IMR-90 (cell line): ENCODE measurements at regions not wholly inside any gene's neighbourhood (a gene's known extent, or its start where the extent isn't known, plus 50 kb on each side); places are given as distances from the start of the nearest gene placed in this dataset.

Experiments used
- ATAC-seq: fragments of 200-7000 bp; cut with Tn5 transposase; 2 replicates; pipeline ENCODE4 v1.9.1; 2020; ENCODE audit warnings: low read depth, mild to moderate bottlenecking, moderate library complexity
- BruUV-seq: library from RNA; stranded (reverse); fragments of 400-500 nt; replicated peaks from 2 replicates; lab custom pipeline; 2021; lab: Mats Ljungman, UMichigan
- CTCF ChIA-PET: fragments of 300-600 bp; formaldehyde crosslinking; extraction: SDS; loops from one replicate; lab custom pipeline; 2021; ENCODE audit warnings: antibody characterized with exemption; lab: Yijun Ruan, JAX
- POLR2A ChIA-PET: fragments of 300-600 bp; sonication (Branson Sonifier 250); formaldehyde crosslinking; loops from one replicate; lab custom pipeline; 2022; ENCODE audit warnings: antibody characterized with exemption; ENCODE audit not compliant: unreplicated experiment; lab: Charles Lee
- DNase-seq: peaks from one replicate; pipeline ENCODE4 v3.0.0; 2013
- H2AFZ ChIP-seq: replicated peaks from 2 replicates; pipeline ENCODE3; 2013; ENCODE audit warnings: low read length, mild to moderate bottlenecking; ENCODE audit not compliant: poor library complexity
- H2AK5ac ChIP-seq: 2 replicates; pipeline ENCODE4 v1.6.1; 2013; ENCODE audit warnings: low read depth, low read length, inconsistent platforms
- H2AK9ac ChIP-seq: replicated peaks from 2 replicates; pipeline ENCODE3; 2013; ENCODE audit warnings: mild to moderate bottlenecking, low read depth, low read length, moderate library complexity; ENCODE audit not compliant: poor library complexity
- H2BK120ac ChIP-seq: 2 replicates; pipeline ENCODE4 v1.6.1; 2013; ENCODE audit warnings: low read depth, low read length, inconsistent platforms
- H2BK15ac ChIP-seq: 3 replicates; pipeline ENCODE4 v1.6.1; 2013; ENCODE audit warnings: low read depth, low read length, inconsistent platforms
- H2BK20ac ChIP-seq: 2 replicates; pipeline ENCODE4 v1.6.1; 2013; ENCODE audit warnings: low read depth, mild to moderate bottlenecking, inconsistent platforms, low read length, moderate library complexity
- H2BK5ac ChIP-seq: 2 replicates; pipeline ENCODE4 v1.6.1; 2013; ENCODE audit warnings: mild to moderate bottlenecking, low read depth, low read length, inconsistent platforms; ENCODE audit not compliant: poor library complexity, severe bottlenecking
- H3K14ac ChIP-seq: replicated peaks from 2 replicates; pipeline ENCODE4 v1.6.1; 2013; ENCODE audit warnings: low read depth, low read length, inconsistent platforms
- H3K18ac ChIP-seq: 2 replicates; pipeline ENCODE4 v1.6.1; 2013; ENCODE audit warnings: low read depth, low read length, control low read depth
- H3K23ac ChIP-seq: 2 replicates; pipeline ENCODE4 v1.6.1; 2013; ENCODE audit warnings: low read depth, low read length, inconsistent platforms
- H3K27ac ChIP-seq: 2 replicates; pipeline ENCODE4 v1.5.1; 2013; ENCODE audit warnings: mild to moderate bottlenecking, control low read depth, low read length; ENCODE audit not compliant: insufficient read depth
- H3K27me3 ChIP-seq: 2 replicates; pipeline ENCODE4 v1.6.1; 2013; ENCODE audit warnings: low read length; ENCODE audit not compliant: control insufficient read depth, insufficient read depth
- H3K36me3 ChIP-seq: 2 replicates; pipeline ENCODE4 v1.6.1; 2013; ENCODE audit warnings: low read length, mixed read lengths; ENCODE audit not compliant: control insufficient read depth, insufficient read depth
- H3K4ac ChIP-seq: 2 replicates; pipeline ENCODE4 v1.6.1; 2013; ENCODE audit warnings: low read depth, low read length, inconsistent platforms
- H3K4me1 ChIP-seq: 2 replicates; pipeline ENCODE4 v1.6.1; 2013; ENCODE audit warnings: low read length, mixed read lengths; ENCODE audit not compliant: control insufficient read depth, insufficient read depth
- H3K4me2 ChIP-seq: 2 replicates; pipeline ENCODE4 v1.6.1; 2013; ENCODE audit warnings: low read depth, mild to moderate bottlenecking, control low read depth, low read length, moderate library complexity
- H3K4me3 ChIP-seq: 2 replicates; pipeline ENCODE4 v1.5.1; 2013; ENCODE audit warnings: low read depth, mild to moderate bottlenecking, control low read depth, low read length, moderate library complexity; ENCODE audit not compliant: insufficient read depth
- H3K56ac ChIP-seq: 2 replicates; pipeline ENCODE4 v1.6.1; 2013; ENCODE audit warnings: low read length, inconsistent platforms; ENCODE audit not compliant: insufficient read depth; ENCODE audit errors: extremely low read depth
- H3K79me1 ChIP-seq, 2 experiments: 2 replicates each; pipeline ENCODE4 v1.6.1; 2013; ENCODE audit warnings: low read length in 2 of 2, inconsistent platforms in 1 of 2, low read depth in 1 of 2
- H3K9ac ChIP-seq: 2 replicates; pipeline ENCODE4 v1.6.1; 2013; ENCODE audit warnings: low read depth, low read length, control low read depth
- H3K9me1 ChIP-seq: 2 replicates; pipeline ENCODE4 v1.6.1; 2013; ENCODE audit warnings: low read length, inconsistent platforms; ENCODE audit not compliant: insufficient read depth
- H3K9me3 ChIP-seq: 2 replicates; pipeline ENCODE4 v1.6.1; 2013; ENCODE audit warnings: low read length; ENCODE audit not compliant: control insufficient read depth, insufficient read depth
- H4K20me1 ChIP-seq: 2 replicates; pipeline ENCODE4 v1.6.1; 2013; ENCODE audit warnings: low read length, inconsistent platforms; ENCODE audit not compliant: insufficient read depth
- H4K5ac ChIP-seq: 2 replicates; pipeline ENCODE4 v1.6.1; 2013; ENCODE audit warnings: mild to moderate bottlenecking, low read depth, low read length, control low read depth
- H4K8ac ChIP-seq, 2 experiments: 2 replicates each; pipeline ENCODE4 v1.6.1; 2013; ENCODE audit warnings: low read depth in 2 of 2, low read length in 2 of 2, control low read depth in 1 of 2, inconsistent platforms in 1 of 2
- H4K91ac ChIP-seq: 2 replicates; pipeline ENCODE4 v1.6.1; 2013; ENCODE audit warnings: low read depth, low read length, inconsistent platforms; ENCODE audit not compliant: insufficient read depth
- BHLHE40 ChIP-seq: fragments of 150-350 bp; IDR thresholded peaks from 2 replicates; pipeline ENCODE4 v1.6.1; 2016; ENCODE audit warnings: mild to moderate bottlenecking, low read depth, low read length
- CEBPB ChIP-seq: IDR thresholded peaks from 2 replicates; pipeline ENCODE4 v1.6.1; 2012; ENCODE audit warnings: low read depth, low read length, improper control_type of control experiment
- CHD1 ChIP-seq: IDR thresholded peaks from 2 replicates; pipeline ENCODE4 v1.6.1; 2012; ENCODE audit warnings: low read depth, low read length, improper control_type of control experiment
- CTCF ChIP-seq: conservative IDR thresholded peaks from 2 replicates; pipeline ENCODE4 v1.5.1; 2012; ENCODE audit warnings: mild to moderate bottlenecking, low read depth, low read length, improper control_type of control experiment
- ELK1 ChIP-seq: fragments of 150-350 bp; IDR thresholded peaks from 2 replicates; pipeline ENCODE4 v1.6.1; 2016; ENCODE audit warnings: low read depth, mild to moderate bottlenecking, low read length, moderate library complexity, borderline replicate concordance
- FOS ChIP-seq: fragments of 150-350 bp; IDR thresholded peaks from 2 replicates; pipeline ENCODE4 v1.6.1; 2016; ENCODE audit warnings: low read depth, low read length
- MAFK ChIP-seq: IDR thresholded peaks from 2 replicates; pipeline ENCODE4 v1.6.1; 2012; ENCODE audit warnings: low read depth, low read length, improper control_type of control experiment
- MAZ ChIP-seq: IDR thresholded peaks from 2 replicates; pipeline ENCODE4 v1.6.1; 2012; ENCODE audit warnings: low read depth, mild to moderate bottlenecking, low read length, improper control_type of control experiment, moderate library complexity, borderline replicate concordance
- MXI1 ChIP-seq: IDR thresholded peaks from 2 replicates; pipeline ENCODE4 v1.6.1; 2012; ENCODE audit warnings: low read depth, mild to moderate bottlenecking, low read length, moderate library complexity, borderline replicate concordance
- NFE2L2 ChIP-seq: fragments of 150-350 bp; IDR thresholded peaks from 2 replicates; pipeline ENCODE4 v1.6.1; 2016; ENCODE audit warnings: low read depth, mild to moderate bottlenecking, low read length
- POLR2A ChIP-seq: IDR thresholded peaks from 2 replicates; pipeline ENCODE4 v1.6.1; 2012; ENCODE audit warnings: mild to moderate bottlenecking, low read depth, low read length
- RAD21 ChIP-seq: IDR thresholded peaks from 2 replicates; pipeline ENCODE4 v1.6.1; 2012; ENCODE audit warnings: low read length, improper control_type of control experiment
- RCOR1 ChIP-seq: IDR thresholded peaks from 2 replicates; pipeline ENCODE4 v1.6.1; 2012; ENCODE audit warnings: mild to moderate bottlenecking, low read length, improper control_type of control experiment; ENCODE audit not compliant: insufficient replicate concordance
- RFX5 ChIP-seq: IDR thresholded peaks from 2 replicates; pipeline ENCODE4 v1.8.0; 2012; ENCODE audit warnings: low read depth, mild to moderate bottlenecking, low read length, moderate library complexity
- SMC3 ChIP-seq: fragments of 150-350 bp; IDR thresholded peaks from 2 replicates; pipeline ENCODE4 v1.6.1; 2016; ENCODE audit warnings: low read depth, mild to moderate bottlenecking, antibody characterized with exemption, low read length, moderate library complexity
- USF2 ChIP-seq: fragments of 150-350 bp; IDR thresholded peaks from 2 replicates; pipeline ENCODE4 v1.6.1; 2017; ENCODE audit warnings: mild to moderate bottlenecking, antibody characterized with exemption, low read length, low read depth
- WGBS, 2 experiments: methylation state at CpG; one replicate each; pipeline versions ENCODE4 v1.1.5 to v1.1.7; 2013; ENCODE audit warnings: missing lambda C conversion rate in 2 of 2; ENCODE audit not compliant: insufficient read length in 1 of 2; ENCODE audit errors: extremely low coverage in 2 of 2; 5-methylcytosine and 5-hydroxymethylcytosine counted together
- dilution Hi-C: fragments of 300-500 bp; cut with HindIII; formaldehyde crosslinking; loops from one replicate; pipeline ENCODE4 v1.14.3; 2018; ENCODE audit warnings: low sequenced_read_pairs; ENCODE audit not compliant: unreplicated experiment
- in situ Hi-C: fragments of 300-500 bp; cut with MboI; formaldehyde crosslinking; loops from 3 replicates; pipeline ENCODE4 v1.14.3; 2019; ENCODE audit warnings: low sequenced_read_pairs, inconsistent platforms, mixed read lengths
- intact Hi-C: fragments of 100-400 bp; cut with micrococcal nuclease; formaldehyde crosslinking; loops from 2 replicates; pipeline ENCODE4 v1.10.0; 2022

GRCh38 chr12:116665666-116666304 lies 72.1 kb downstream of the SPRING1 start:
- Histone ChIP-seq H2BK15ac (no peak overlapping the region), H4K8ac (no peak overlapping the region), H4K20me1 (no peaks in the 10 kb centered on the region), H2AK5ac (no peak overlapping the region), H3K27me3 (peaks cover 7% of the 10 kb centered on the region), H2AFZ (peak overlapping the region; percentile 58), H3K56ac (no peak overlapping the region), H2BK5ac (no peak overlapping the region), H3K4me2 (no peak overlapping the region), H3K9me1 (no peaks in the 10 kb centered on the region), H2BK20ac (no peak overlapping the region), H3K4ac (no peak overlapping the region), H3K36me3 (no peaks in the 10 kb centered on the region), H3K4me1 (peaks cover 4% of the 10 kb centered on the region; the same call in 1 of the 2 replicates), H2BK120ac (no peak overlapping the region), H3K14ac (no peak overlapping the region), H3K27ac (no peak overlapping the region), H3K4me3 (no peak overlapping the region), H3K79me1 (no peaks in the 10 kb centered on the region), H4K91ac (no peak overlapping the region), H3K23ac (no peak overlapping the region), H3K9me3 (no peaks in the 10 kb centered on the region), H3K18ac (no peak overlapping the region), H2AK9ac (peak overlapping the region; percentile 55), H3K9ac (no peak overlapping the region), H4K5ac (no peak overlapping the region)
- WGBS, 2 experiments, result 51% methylated on average over 5 of the region's 15 CpGs; no CpG with 5 or more reads in 1 of the 2 experiments
- DNase-seq (no peak), ATAC-seq (no peak)
- ChIA-PET CTCF (no interaction called here), POLR2A (no interaction called here)
- TF ChIP-seq MXI1 (no peak), SMC3 (no peak), CEBPB (no peak), RCOR1 (no peak), NFE2L2 (no peak), FOS (no peak), BHLHE40 (no peak), CHD1 (no peak), POLR2A (no peak), RFX5 (no peak), RAD21 (no peak), MAFK (no peak), MAZ (no peak), ELK1 (no peak), CTCF (no peak), USF2 (no peak)
- dilution Hi-C loops (no loop called here), intact Hi-C loops (no loop called here), in situ Hi-C loops (no loop called here)
- BruUV-seq, result no TSS peak
